ENCODE measurements at regions not wholly inside any gene's neighbourhood (a gene's known extent, or its start where the extent isn't known, plus 50 kb on each side); places are given as distances from the start of the nearest gene placed in this dataset.
"Not testable (repeated sequence)": the region's sequence is repeated elsewhere in the genome, so short reads cannot be mapped to it uniquely, and the experiment has no call there.

DNA sequence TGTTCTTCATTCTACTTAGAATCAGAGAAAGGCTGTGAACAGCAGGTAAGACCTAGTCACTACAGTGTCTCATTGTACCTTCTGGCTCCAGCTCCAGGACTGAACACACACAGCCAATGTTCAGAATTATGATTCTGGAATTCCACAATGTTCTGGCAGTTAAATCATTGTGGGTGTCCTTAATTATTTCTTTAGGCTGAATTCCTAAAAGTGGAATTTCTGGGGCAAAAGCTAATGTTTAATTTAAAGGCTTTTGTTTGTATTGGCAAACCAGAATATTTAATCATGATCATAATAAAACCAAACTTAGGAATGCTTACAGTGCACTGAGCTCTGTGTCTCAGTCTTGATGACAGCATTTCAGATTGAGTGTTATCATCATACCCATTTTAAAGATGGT, 67.0 kb upstream of the FAT1 start:
- intact Hi-C loops (cut with micrococcal nuclease) = no loop called here
- H3K36me3 Mint-ChIP-seq = no peaks in the 10 kb centered on the region
- H3K4me1 Mint-ChIP-seq = no peaks in the 10 kb centered on the region
- H3K27ac Mint-ChIP-seq = no peak overlapping the region
- Histone ChIP-seq H3K9me3 (ENCODE audit: control insufficient read depth in 1 of 2, low read length in 2 of 2) (no peaks in the 10 kb centered on the region), H3K4me1 (ENCODE audit: insufficient read depth, low read length) (no peaks in the 10 kb centered on the region), H3K36me3 (ENCODE audit: insufficient read depth, low read length) (no peaks in the 10 kb centered on the region), H3K27ac (ENCODE audit: low read depth, low read length) (no peak overlapping the region), H3K4me3 (ENCODE audit: low read length in 2 of 2) (no peak overlapping the region), H3K27me3 (ENCODE audit: insufficient read depth, low read length) (no peaks in the 10 kb centered on the region)
- H3K27me3 Mint-ChIP-seq = no peaks in the 10 kb centered on the region
- CTCF ChIA-PET (ENCODE audit: partially characterized antibody) = no interaction called here
- POLR2A ChIA-PET (ENCODE audit: partially characterized antibody) = no interaction called here
- no peak for DNase-seq
- peaks cover 2 to 10% (median 4%) of the 10 kb centered on the region in 8 donors for H3K9me3 Mint-ChIP-seq
- H3K4me3 Mint-ChIP-seq = no peak overlapping the region

DNA sequence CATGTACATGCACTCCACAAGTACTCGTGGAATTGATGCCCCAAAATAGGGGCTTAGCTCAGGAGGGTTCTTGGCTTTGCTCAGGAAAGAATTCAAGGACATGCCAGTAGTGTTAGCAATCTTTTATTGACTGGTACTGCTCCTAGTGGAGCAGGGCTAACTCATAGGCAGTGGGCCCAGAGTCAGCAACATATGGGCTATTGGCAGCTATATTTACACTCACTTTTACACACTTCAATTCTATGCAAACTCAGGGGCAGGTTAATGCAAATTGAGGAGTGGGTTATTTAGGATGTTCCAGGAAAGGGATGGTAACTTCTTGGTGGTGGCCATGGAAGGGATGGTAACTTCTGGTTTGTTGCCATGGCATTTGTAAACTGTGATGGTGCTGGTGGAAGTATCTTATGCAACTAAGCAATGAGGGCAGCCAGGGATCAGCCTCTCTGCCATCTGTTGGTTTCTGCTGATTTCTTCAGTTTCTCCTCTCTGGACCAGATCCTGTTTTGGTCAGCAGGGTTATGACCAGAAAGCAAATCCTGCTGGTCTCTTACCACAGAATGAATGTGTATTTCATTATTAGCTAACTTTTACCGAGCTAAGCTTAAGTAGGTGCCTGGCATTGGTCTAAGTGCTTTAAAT, 69.2 kb upstream of the FAT1 start:
- H3K36me3 Mint-ChIP-seq = no peaks in the 10 kb centered on the region
- no peaks in the 10 kb centered on the region for H3K36me3 ChIP-seq (ENCODE audit: insufficient read depth, low read length)
- no peak overlapping the region for H3K4me3 ChIP-seq (ENCODE audit: low read length in 2 of 2)
- H3K4me3 Mint-ChIP-seq = no peak overlapping the region
- CTCF ChIA-PET (ENCODE audit: partially characterized antibody) = no interaction called here
- H3K9me3 ChIP-seq (ENCODE audit: control insufficient read depth in 1 of 2, low read length in 2 of 2) = no peaks in the 10 kb centered on the region
- peaks cover 2 to 8% (median 4%) of the 10 kb centered on the region in 8 donors for H3K9me3 Mint-ChIP-seq
- intact Hi-C loops (cut with micrococcal nuclease) = no loop called here
- no peaks in the 10 kb centered on the region for H3K4me1 Mint-ChIP-seq
- H3K27ac Mint-ChIP-seq = no peak overlapping the region
- no peak overlapping the region for H3K27ac ChIP-seq (ENCODE audit: low read depth, low read length)
- no peaks in the 10 kb centered on the region for H3K4me1 ChIP-seq (ENCODE audit: insufficient read depth, low read length)
- POLR2A ChIA-PET (ENCODE audit: partially characterized antibody) = no interaction called here
- no peaks in the 10 kb centered on the region for H3K27me3 ChIP-seq (ENCODE audit: insufficient read depth, low read length)
- no peaks in the 10 kb centered on the region for H3K27me3 Mint-ChIP-seq
- DNase-seq = no peak

DNA sequence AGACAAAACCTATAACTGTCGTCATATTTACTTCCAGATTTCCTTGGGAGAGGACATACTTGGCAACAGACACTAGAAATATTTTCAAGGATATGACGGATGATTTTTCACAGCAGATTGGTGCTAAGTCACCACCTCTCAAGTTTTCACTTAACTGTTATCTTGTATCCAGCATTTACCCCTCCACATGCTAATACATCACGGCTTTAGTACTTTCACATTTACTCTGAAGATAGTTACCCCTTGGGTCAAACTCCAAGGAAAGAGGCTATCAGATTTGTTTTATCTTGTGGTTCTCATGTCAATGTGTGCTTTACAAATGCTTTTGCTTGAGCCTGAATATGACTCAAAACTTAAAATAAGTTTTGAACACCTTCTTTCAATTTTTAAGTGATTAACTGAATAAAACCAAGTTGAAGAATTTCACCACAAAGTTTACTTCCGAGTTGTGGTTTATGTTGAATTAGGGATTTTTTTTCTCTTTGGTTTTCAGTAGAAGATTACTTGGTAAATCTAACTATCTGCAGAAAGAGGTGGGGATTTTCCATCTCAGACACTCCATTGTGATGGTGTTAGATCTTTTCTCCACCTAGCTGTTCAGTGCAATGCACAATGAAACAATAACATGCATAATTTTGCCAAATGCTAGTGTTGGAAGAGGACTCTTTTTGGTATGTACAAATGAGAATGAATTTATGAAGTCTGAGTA, 75.4 kb upstream of the FAT1 start:
- ChIA-PET CTCF (ENCODE audit: partially characterized antibody) (no interaction called here), POLR2A (ENCODE audit: partially characterized antibody) (no interaction called here)
- H3K27me3 ChIP-seq (ENCODE audit: insufficient read depth, low read length) = no peaks in the 10 kb centered on the region
- Mint-ChIP-seq H3K4me1 (no peaks in the 10 kb centered on the region), H3K4me3 (no peak overlapping the region), H3K36me3 (no peaks in the 10 kb centered on the region), H3K27me3 (no peaks in the 10 kb centered on the region), H3K9me3 (peaks cover 2 to 8% (median 4%) of the 10 kb centered on the region in 8 donors), H3K27ac (no peak overlapping the region)
- intact Hi-C loops (cut with micrococcal nuclease) = no loop called here
- no peaks in the 10 kb centered on the region for H3K36me3 ChIP-seq (ENCODE audit: insufficient read depth, low read length)
- no peak for DNase-seq
- H3K9me3 ChIP-seq (ENCODE audit: control insufficient read depth in 1 of 2, low read length in 2 of 2) = no peaks in the 10 kb centered on the region
- H3K27ac ChIP-seq (ENCODE audit: low read depth, low read length) = no peak overlapping the region
- H3K4me1 ChIP-seq (ENCODE audit: insufficient read depth, low read length) = no peaks in the 10 kb centered on the region
- no peak overlapping the region for H3K4me3 ChIP-seq (ENCODE audit: low read length in 2 of 2)

DNA sequence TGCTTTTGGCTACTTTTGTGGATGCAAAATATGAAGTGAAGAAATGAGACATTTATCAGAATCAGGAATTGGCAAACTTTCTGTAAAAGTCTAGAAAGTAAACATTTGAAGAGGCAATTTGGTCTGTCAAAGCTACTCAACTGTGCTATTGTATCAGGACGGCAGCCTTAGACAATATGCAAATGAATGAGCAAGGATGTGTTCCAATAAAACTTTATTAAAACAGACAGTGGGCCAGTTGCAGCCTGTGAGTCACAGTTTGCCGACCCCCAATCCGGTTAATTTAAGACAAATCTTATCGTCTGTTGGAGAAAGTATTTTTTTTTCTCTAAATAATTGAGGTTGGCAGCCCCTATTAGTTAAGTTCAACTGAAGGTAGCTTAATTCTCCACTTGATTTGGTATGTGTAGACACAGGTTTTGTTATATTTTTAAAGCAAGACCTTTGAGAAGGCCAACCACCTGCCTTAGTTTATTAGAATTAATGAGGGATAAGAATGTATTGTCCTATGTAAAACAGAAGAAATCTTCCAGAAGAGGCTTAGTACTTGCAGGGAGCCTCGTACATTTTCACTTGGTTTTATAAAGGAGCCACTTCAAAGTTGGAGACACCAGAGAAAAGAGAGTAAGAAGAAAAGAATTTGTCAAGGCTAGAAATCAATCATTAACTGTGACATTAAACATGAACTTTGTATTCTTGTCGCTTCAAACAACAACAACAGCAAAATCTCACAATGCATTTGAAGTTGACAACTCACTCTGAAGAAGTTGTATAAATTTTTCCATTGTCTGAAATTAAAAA, 81.6 kb upstream of the FAT1 start:
- H3K27ac ChIP-seq (ENCODE audit: low read depth, low read length) = no peak overlapping the region
- CTCF ChIA-PET (ENCODE audit: partially characterized antibody) = no interaction called here
- no peaks in the 10 kb centered on the region for H3K36me3 Mint-ChIP-seq
- DNase-seq = no peak
- no peaks in the 10 kb centered on the region for H3K27me3 ChIP-seq (ENCODE audit: insufficient read depth, low read length)
- H3K36me3 ChIP-seq (ENCODE audit: insufficient read depth, low read length) = no peaks in the 10 kb centered on the region
- H3K9me3 Mint-ChIP-seq = peaks cover 0 to 6% (median 0%) of the 10 kb centered on the region in 8 donors
- H3K4me1 ChIP-seq (ENCODE audit: insufficient read depth, low read length) = no peaks in the 10 kb centered on the region
- no peaks in the 10 kb centered on the region for H3K9me3 ChIP-seq (ENCODE audit: control insufficient read depth in 1 of 2, low read length in 2 of 2)
- intact Hi-C loops (cut with micrococcal nuclease) = no loop called here
- no peak overlapping the region for H3K4me3 Mint-ChIP-seq
- H3K27me3 Mint-ChIP-seq = no peaks in the 10 kb centered on the region
- POLR2A ChIA-PET (ENCODE audit: partially characterized antibody) = no interaction called here
- H3K27ac Mint-ChIP-seq = no peak overlapping the region
- H3K4me1 Mint-ChIP-seq = no peaks in the 10 kb centered on the region
- H3K4me3 ChIP-seq (ENCODE audit: low read length in 2 of 2) = no peak overlapping the region

DNA sequence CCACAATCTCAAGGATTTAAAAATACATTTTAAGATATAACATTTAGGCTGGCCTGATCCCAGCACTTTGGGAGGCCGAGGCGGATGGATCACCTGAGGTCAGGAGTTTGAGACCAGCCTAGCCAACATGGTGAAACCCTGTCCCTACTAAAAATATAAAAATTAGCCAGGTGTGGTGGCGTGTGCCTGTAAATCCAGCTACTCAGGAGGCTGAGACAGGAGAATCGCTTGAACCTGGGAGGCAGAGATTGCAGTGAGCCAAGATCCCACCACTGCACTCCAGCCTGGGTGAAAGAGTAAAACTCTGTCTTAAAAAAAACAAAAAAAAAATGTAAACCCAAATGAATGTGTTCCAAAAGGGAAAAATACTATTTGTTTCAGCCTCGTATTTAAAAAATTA, 82.3 kb upstream of the FAT1 start:
- DNase-seq; H3K27ac Mint-ChIP-seq; H3K9me3 ChIP-seq (ENCODE audit: control insufficient read depth in 1 of 2, low read length in 2 of 2); H3K9me3 Mint-ChIP-seq; H3K4me3 ChIP-seq (ENCODE audit: low read length in 2 of 2); H3K36me3 ChIP-seq (ENCODE audit: insufficient read depth, low read length); CTCF ChIA-PET (ENCODE audit: partially characterized antibody); H3K4me1 Mint-ChIP-seq; H3K4me3 Mint-ChIP-seq; H3K36me3 Mint-ChIP-seq; H3K27me3 ChIP-seq (ENCODE audit: insufficient read depth, low read length); POLR2A ChIA-PET (ENCODE audit: partially characterized antibody); intact Hi-C loops (cut with micrococcal nuclease); H3K27ac ChIP-seq (ENCODE audit: low read depth, low read length); H3K27me3 Mint-ChIP-seq; H3K4me1 ChIP-seq (ENCODE audit: insufficient read depth, low read length): not testable (repeated sequence)

DNA sequence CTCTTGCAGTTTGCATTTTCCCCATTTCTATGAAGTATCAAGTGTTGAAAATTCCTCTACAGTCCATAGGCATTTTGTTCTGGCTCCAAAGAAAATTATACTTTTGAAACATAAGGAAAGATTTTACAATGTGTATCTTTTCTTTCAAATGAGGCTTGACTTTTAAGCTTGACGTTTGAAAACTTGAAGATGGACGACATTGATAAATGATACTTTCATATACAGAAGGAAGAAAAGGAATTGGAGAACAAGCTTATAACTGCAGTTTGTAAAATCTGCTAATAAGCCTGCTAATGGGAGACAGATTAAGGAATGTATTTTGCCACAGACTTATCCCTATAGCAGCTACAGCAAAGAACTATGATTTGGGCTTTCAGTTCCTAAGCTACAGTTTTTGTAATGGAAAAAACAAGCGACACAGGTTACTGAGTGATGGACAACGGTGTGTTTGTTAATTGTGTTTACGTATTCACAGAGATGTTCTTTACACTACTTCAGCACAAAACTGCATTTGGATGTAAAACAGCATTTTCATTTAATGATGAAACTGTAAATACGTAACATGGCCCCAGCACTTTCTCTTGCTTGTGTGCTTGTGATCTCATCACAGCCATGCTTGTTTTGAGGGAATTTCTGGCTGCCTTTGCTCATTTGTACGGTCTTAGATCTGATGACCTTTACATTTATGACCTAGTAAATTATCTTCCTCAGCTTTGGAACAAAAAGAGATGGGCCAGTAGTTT, 83.2 kb upstream of the FAT1 start:
- H3K4me1 ChIP-seq (ENCODE audit: insufficient read depth, low read length) = no peaks in the 10 kb centered on the region
- peaks cover 0 to 6% (median under 1%) of the 10 kb centered on the region in 8 donors for H3K9me3 Mint-ChIP-seq
- no peaks in the 10 kb centered on the region for H3K36me3 ChIP-seq (ENCODE audit: insufficient read depth, low read length)
- H3K9me3 ChIP-seq (ENCODE audit: control insufficient read depth in 1 of 2, low read length in 2 of 2) = no peaks in the 10 kb centered on the region
- no peaks in the 10 kb centered on the region for H3K27me3 ChIP-seq (ENCODE audit: insufficient read depth, low read length)
- H3K4me3 ChIP-seq (ENCODE audit: low read length in 2 of 2) = no peak overlapping the region
- no peak overlapping the region for H3K4me3 Mint-ChIP-seq
- H3K27me3 Mint-ChIP-seq = no peaks in the 10 kb centered on the region
- ChIA-PET POLR2A (ENCODE audit: partially characterized antibody) (no interaction called here), CTCF (ENCODE audit: partially characterized antibody) (no interaction called here)
- no peaks in the 10 kb centered on the region for H3K4me1 Mint-ChIP-seq
- H3K27ac Mint-ChIP-seq = no peak overlapping the region
- DNase-seq = no peak
- intact Hi-C loops (cut with micrococcal nuclease) = no loop called here
- no peaks in the 10 kb centered on the region for H3K36me3 Mint-ChIP-seq
- H3K27ac ChIP-seq (ENCODE audit: low read depth, low read length) = no peak overlapping the region

Data from CD4-positive, alpha-beta memory T cell (primary cell).